EL (cell line): ENCODE measurements at regions not wholly inside any gene's neighbourhood (a gene's known extent, or its start where the extent isn't known, plus 50 kb on each side); places are given as distances from the start of the nearest gene placed in this dataset.

Experiments used
- DNase-seq: peaks from one replicate; pipeline ENCODE4 v3.0.0-alpha.2; 2016

- no peak for DNase-seq
Measured at GRCh38 chr18:61948846-61949438, 56.1 kb upstream of the RNF152 start.

- peak; percentile 55 for DNase-seq
Measured at GRCh38 chr18:61948281-61948741, 55.5 kb upstream of the RNF152 start.

GRCh38 chr18:61946449-61946848 is 53.6 kb upstream of the RNF152 start:
- DNase-seq, result no peak

GRCh38 chr18:61943175-61943964 is 50.6 kb upstream of the RNF152 start:
- no peak for DNase-seq
